Aorta (tissue), 5 donors: ENCODE measurements at regions not wholly inside any gene's neighbourhood (a gene's known extent, or its start where the extent isn't known, plus 50 kb on each side); places are given as distances from the start of the nearest gene placed in this dataset.

ENCODE experiments used
- ATAC-seq: fragments of 200-7000 bp; cut with Tn5 transposase; one replicate; pipeline ENCODE4 v1.9.1; 2022; ENCODE audit warnings: moderate library complexity; ENCODE audit not compliant: low FRiP score
- DNase-seq, 2 donors: peaks; one replicate each; pipeline ENCODE4 v3.0.0-alpha.2; 2020
- H3K27ac ChIP-seq, 2 donors: one replicate each; pipeline ENCODE4 v1.5.1; 2013; ENCODE audit warnings: low read length in 2 of 2, mild to moderate bottlenecking in 2 of 2, moderate library complexity in 2 of 2, control low read depth in 1 of 2, inconsistent platforms in 1 of 2, low read depth in 1 of 2
- H3K27me3 ChIP-seq, 2 donors: one replicate each; pipeline ENCODE4 v1.6.1; 2013; ENCODE audit warnings: control low read depth in 1 of 2, low read length in 1 of 2, mild to moderate bottlenecking in 1 of 2, moderate library complexity in 1 of 2; ENCODE audit not compliant: insufficient read depth in 2 of 2, control insufficient read depth in 1 of 2
- H3K36me3 ChIP-seq, 2 donors: one replicate each; pipeline ENCODE4 v1.6.1; 2013; ENCODE audit warnings: control low read depth in 1 of 2, low read length in 1 of 2, mild to moderate bottlenecking in 1 of 2; ENCODE audit not compliant: insufficient read depth in 2 of 2, control insufficient read depth in 1 of 2
- H3K4me1 ChIP-seq, 2 donors: one replicate each; pipeline ENCODE4 v1.6.1; 2013; ENCODE audit warnings: low read length in 2 of 2, control low read depth in 1 of 2, mild to moderate bottlenecking in 1 of 2, moderate library complexity in 1 of 2; ENCODE audit not compliant: insufficient read depth in 2 of 2, control insufficient read depth in 1 of 2
- H3K4me3 ChIP-seq, 2 donors: one replicate each; pipeline ENCODE4 v1.5.1; 2013; ENCODE audit warnings: low read length in 2 of 2, control low read depth in 1 of 2, mild to moderate bottlenecking in 1 of 2
- H3K9me3 ChIP-seq: one replicate; pipeline ENCODE4 v1.6.1; 2013; ENCODE audit warnings: mild to moderate bottlenecking, low read length; ENCODE audit not compliant: control insufficient read depth
- WGBS, 2 donors: extraction: QIAGEN DNeasy Blood & Tissue Kit; methylation state at CpG; one replicate each; pipeline ENCODE4 v1.1.7; 2013; 5-methylcytosine and 5-hydroxymethylcytosine counted together
- intact Hi-C, 2 donors: fragments of 100-400 bp; cut with DNase I; formaldehyde crosslinking; loops; one replicate each; pipeline versions ENCODE4 v1.14.2 to v1.15.0; 2022
- donor health status: healthy with polysubstance abuse.
- donor health status: Bipolar disorder and iron deficiency.
- donor health status: DM: no; HTN: no; CAD: no.
- donor health status: DM: no; HTN: no; CAD: no.
- donor health status: DM: yes; HTN: yes; CAD: no.

GRCh38 chr3:153313302-153313965 lies 151.4 kb downstream of the RAP2B start:
- ATAC-seq, result no peak
- no peak overlapping the region for H3K27ac ChIP-seq
- DNase-seq, result no peak
- no peak overlapping the region for H3K4me3 ChIP-seq
- no peaks in the 10 kb centered on the region for H3K36me3 ChIP-seq
- WGBS, 2 donors, result 88 to 94% methylated on average over 1 of the region's 1 CpG
- intact Hi-C loops, result no loop called here
- no peaks in the 10 kb centered on the region for H3K9me3 ChIP-seq
- no peaks in the 10 kb centered on the region for H3K27me3 ChIP-seq
- no peaks in the 10 kb centered on the region for H3K4me1 ChIP-seq

GRCh38 chr3:153314038-153314437 lies 152.0 kb downstream of the RAP2B start:
- H3K4me3 ChIP-seq, result no peak overlapping the region
- H3K27ac ChIP-seq, result no peak overlapping the region
- peaks cover 0 to under 1% of the 10 kb centered on the region in 2 donors for H3K4me1 ChIP-seq
- no peaks in the 10 kb centered on the region for H3K9me3 ChIP-seq
- no peak for DNase-seq
- H3K27me3 ChIP-seq, result no peaks in the 10 kb centered on the region
- no peak for ATAC-seq
- no peaks in the 10 kb centered on the region for H3K36me3 ChIP-seq
- WGBS, 2 donors, result 91 to 93% methylated on average over 1 of the region's 1 CpG
- intact Hi-C loops, result no loop called here

- ATAC-seq (no peak), DNase-seq (no peak)
- H3K36me3 ChIP-seq, result no peaks in the 10 kb centered on the region
- intact Hi-C loops, result loop anchor here in 1 of 2 donors (5.0 kb wide), 1 partner anchor 122 kb away; no protein-coding TSS in a partner anchor
- H3K27me3 ChIP-seq, result no peaks in the 10 kb centered on the region
- H3K4me1 ChIP-seq, result peaks cover 0 to 2% of the 10 kb centered on the region in 2 donors
- H3K27ac ChIP-seq, result no peak overlapping the region
- no peak overlapping the region for H3K4me3 ChIP-seq
- H3K9me3 ChIP-seq, result no peaks in the 10 kb centered on the region
Measured at GRCh38 chr3:153315781-153316180, 153.8 kb downstream of the RAP2B start.

GRCh38 chr3:153319705-153320554 lies 157.9 kb downstream of the RAP2B start:
- H3K4me1 ChIP-seq, result peaks cover 0 to 2% of the 10 kb centered on the region in 2 donors
- DNase-seq, result no peak
- no peaks in the 10 kb centered on the region for H3K27me3 ChIP-seq
- H3K9me3 ChIP-seq, result no peaks in the 10 kb centered on the region
- no peak overlapping the region for H3K27ac ChIP-seq
- intact Hi-C loops, result loop anchor here in 1 of 2 donors (5.0 kb wide), 1 partner anchor 117 kb away; no protein-coding TSS in a partner anchor
- no peak overlapping the region for H3K4me3 ChIP-seq
- H3K36me3 ChIP-seq, result no peaks in the 10 kb centered on the region
- 16 to 19% methylated on average over 2 of the region's 2 CpGs for WGBS, 2 donors
- ATAC-seq, result no peak

DNA sequence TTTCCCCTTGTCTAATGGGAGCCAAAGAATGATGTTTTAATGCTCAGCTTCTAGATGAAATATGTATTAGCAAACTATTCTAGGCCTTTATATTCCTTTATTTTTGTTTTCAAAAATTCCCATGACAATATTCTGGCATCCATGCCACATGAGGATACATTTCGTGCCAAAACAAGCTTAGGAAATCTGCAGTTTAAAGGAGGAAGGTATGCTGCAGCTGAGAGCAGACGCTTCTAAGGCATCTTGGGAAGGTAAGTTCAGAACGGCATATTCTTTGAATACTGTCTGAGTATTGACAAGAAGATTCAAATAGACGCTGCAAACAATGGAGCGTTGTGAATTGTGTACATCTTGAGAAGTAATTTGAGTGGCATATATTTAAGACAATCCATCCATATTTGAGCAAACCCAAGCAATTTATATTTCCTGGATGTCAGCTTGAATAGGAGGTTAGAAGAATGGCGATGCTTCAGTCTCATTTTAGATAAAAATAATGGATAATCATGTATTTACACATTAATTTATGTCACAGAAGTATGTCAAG lies 158.6 kb downstream of the RAP2B start:
- Histone ChIP-seq H3K4me1 (peaks cover 0 to 2% of the 10 kb centered on the region in 2 donors), H3K4me3 (no peak overlapping the region), H3K27me3 (no peaks in the 10 kb centered on the region), H3K27ac (no peak overlapping the region), H3K9me3 (no peaks in the 10 kb centered on the region), H3K36me3 (no peaks in the 10 kb centered on the region)
- intact Hi-C loops, result no loop called here
- WGBS, 2 donors, result 26 to 29% methylated on average over 6 of the region's 6 CpGs
- ATAC-seq (no peak), DNase-seq (no peak)

DNA sequence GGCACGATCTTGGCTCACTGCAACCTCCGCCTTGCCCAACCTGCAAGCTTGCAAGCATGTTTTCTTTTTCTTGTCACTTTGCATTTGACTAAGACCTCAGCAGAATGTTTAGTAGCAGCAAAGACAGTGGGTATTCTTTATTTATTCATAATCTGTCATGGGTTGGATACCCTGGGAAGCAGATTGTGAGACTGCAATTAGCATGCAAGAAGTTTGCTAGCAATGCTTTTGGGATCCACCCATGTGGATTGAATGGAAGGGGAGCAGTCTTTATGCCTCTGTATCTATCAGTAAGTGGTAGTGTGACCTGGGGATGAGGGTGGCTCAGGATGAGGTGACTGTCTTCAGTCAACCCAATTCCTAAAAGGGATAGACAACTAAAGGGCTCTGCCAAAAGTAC lies 166.7 kb downstream of the RAP2B start:
- intact Hi-C loops, result no loop called here
- H3K4me1 ChIP-seq, result no peaks in the 10 kb centered on the region
- H3K27ac ChIP-seq, result no peak overlapping the region
- ATAC-seq (no peak), DNase-seq (no peak)
- H3K4me3 ChIP-seq, result no peak overlapping the region
- WGBS, 2 donors, result 94 to 98% methylated on average over 2 of the region's 2 CpGs
- no peaks in the 10 kb centered on the region for H3K27me3 ChIP-seq
- H3K9me3 ChIP-seq, result no peaks in the 10 kb centered on the region
- H3K36me3 ChIP-seq, result no peaks in the 10 kb centered on the region

DNA sequence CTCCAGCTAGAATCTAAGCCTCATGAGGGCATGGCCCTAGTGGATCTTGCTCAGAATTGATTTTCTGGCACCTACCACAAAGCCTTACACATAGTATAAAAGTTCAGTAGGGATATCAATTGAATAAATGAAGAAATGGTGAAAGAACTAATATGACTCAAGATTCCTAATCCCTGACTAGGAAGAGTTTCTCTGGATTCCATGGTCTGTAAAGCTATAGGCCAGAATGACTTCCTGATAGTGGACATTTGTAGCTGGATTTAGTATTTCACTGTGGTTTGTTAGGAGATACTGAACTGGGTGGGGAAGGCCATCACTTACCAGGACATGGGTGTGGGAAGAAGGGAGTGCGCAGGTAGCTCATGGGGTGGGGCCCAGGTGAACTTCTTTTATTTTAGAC lies 168.9 kb downstream of the RAP2B start:
- Histone ChIP-seq H3K27me3 (no peaks in the 10 kb centered on the region), H3K27ac (no peak overlapping the region), H3K4me3 (no peak overlapping the region), H3K36me3 (no peaks in the 10 kb centered on the region), H3K4me1 (no peaks in the 10 kb centered on the region), H3K9me3 (no peaks in the 10 kb centered on the region)
- WGBS, 2 donors, result 100% methylated on average over 1 of the region's 1 CpG
- DNase-seq (no peak), ATAC-seq (no peak)
- intact Hi-C loops, result no loop called here

GRCh38 chr3:153331676-153332075 lies 169.7 kb downstream of the RAP2B start:
- no peaks in the 10 kb centered on the region for H3K9me3 ChIP-seq
- intact Hi-C loops, result no loop called here
- no peaks in the 10 kb centered on the region for H3K4me1 ChIP-seq
- no peaks in the 10 kb centered on the region for H3K27me3 ChIP-seq
- no peak overlapping the region for H3K4me3 ChIP-seq
- no peak for DNase-seq
- H3K36me3 ChIP-seq, result no peaks in the 10 kb centered on the region
- ATAC-seq, result no peak
- H3K27ac ChIP-seq, result no peak overlapping the region

DNA sequence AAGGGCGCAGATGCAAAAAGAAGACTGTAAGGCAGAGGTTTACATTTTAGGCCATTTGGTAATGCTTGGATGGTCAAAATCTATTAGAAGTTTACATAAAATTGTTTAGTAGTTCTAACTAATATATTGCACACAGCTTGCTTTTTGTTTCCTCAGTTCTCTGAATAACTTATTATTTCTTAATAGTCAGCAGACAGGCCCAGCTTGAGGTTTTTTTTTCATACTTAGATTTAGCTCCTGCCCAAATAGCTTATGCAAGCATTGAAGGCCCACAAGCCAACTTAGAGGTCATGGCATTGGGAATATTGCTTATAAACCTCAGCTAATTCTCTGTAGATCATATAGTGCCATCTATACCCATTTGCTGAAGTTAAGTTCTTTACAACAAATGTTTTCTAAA lies 172.5 kb downstream of the RAP2B start:
- Histone ChIP-seq H3K27me3 (no peaks in the 10 kb centered on the region), H3K4me3 (no peak overlapping the region), H3K27ac (no peak overlapping the region), H3K9me3 (no peaks in the 10 kb centered on the region), H3K4me1 (no peaks in the 10 kb centered on the region), H3K36me3 (no peaks in the 10 kb centered on the region)
- 98 to 99% methylated on average over 1 of the region's 1 CpG for WGBS, 2 donors
- intact Hi-C loops, result no loop called here
- DNase-seq (no peak), ATAC-seq (no peak)
